GM15510 (cell line): ENCODE measurements at regions not wholly inside any gene's neighbourhood (a gene's known extent, or its start where the extent isn't known, plus 50 kb on each side); places are given as distances from the start of the nearest gene placed in this dataset.

Experiments
- POLR2A ChIP-seq: IDR thresholded peaks from 3 replicates; pipeline ENCODE4 v1.6.1; 2011; ENCODE audit warnings: borderline replicate concordance; ENCODE audit not compliant: insufficient read length; ENCODE audit errors: extremely low read depth

DNA sequence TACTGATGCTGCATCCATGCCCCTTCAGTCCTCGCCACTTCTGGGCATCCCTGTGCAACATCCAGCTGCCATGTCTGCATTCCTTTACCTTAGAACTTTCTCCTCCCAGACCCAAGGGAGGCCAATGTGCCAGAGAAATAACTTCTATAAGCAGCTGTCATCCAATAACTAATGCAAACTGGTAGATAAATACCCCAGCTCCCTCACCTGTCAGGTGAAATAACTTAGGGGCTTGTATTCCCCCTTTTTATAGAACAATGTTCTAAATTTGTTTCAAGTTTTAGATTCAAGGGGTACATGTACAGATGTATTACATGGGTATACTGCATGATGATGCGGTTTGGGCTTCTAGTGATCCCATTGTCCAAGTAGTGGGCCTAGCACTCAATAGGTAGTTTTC is 880.1 kb downstream of the UQCRFS1 start:
- TF ChIP-seq POLR2A, result no peak

DNA sequence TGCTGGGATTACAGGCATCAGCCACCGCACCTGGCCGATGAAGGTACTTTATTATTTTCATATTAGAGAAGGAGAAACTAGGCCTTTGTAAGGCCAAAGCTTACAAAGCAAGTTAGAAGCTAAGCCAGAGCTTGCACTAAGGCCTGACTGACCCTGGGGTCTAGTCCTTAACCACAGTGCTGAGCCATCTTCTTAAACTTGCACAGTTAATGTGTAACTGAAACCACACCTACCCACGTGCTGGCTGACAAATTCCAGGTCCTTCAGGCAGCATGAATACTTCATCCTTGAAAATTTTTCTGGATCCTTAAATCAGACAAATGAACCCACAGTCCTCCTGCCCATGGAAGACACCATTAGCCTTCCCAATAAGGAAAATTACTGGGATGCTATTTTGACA is 880.6 kb downstream of the UQCRFS1 start:
- TF ChIP-seq POLR2A, result no peak

DNA sequence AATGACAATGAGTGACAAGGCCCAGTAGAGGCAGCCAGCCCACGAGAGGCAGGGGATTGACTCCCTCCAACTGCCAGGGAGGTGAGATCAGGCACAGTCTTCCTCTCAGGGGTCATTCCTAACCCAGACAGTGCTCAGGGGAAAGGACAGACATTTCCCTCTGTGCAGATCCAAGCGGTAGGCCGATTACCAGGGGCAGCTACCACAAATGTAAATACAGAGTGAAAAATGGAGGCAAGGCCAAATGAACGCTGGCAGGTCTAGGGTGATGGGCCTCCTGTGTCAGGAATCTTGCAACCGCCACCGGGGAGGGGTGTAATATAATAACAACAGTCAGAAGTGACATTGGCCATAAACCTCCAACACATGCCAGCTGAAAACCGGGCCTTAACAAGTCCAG is 881.4 kb downstream of the UQCRFS1 start:
- TF ChIP-seq POLR2A, result no peak

DNA sequence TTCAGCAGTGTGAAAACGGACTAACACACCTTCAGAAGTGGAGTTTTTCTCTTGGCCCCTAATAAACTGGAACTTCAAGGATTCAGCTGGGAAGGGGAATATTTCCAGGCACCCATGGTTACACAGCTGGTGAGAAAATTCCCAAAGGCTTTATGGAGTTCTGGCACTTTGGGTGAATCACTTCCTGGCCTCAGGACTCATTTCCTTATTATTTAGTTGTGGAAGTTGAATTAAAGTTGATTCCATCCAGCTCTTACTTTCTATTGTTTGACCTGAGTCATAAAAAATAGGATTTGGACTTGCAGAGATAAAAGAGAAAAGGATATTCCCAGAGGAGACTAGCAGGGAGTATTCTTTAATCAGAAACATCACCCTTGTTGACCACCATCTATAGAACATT is 882.1 kb downstream of the UQCRFS1 start:
- TF ChIP-seq POLR2A, result no peak

DNA sequence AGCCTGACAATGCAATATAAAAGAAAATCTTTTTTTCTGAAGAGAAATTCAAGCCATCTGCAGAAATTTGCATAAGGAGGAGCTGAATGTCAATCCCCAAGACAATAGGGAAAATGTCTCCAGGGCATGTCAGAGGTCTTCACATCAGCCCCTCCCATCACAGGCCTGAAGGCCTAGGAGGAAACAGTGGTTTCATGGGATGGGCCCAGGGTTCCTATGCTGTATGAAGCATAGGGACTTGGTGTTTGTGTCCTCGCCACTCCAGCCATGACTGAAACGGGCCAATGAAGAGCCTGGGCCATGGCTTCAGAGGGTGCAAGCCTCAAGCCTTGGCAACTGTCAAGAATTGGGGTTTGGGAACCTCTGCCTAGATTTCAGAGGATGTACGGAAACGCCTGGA is 883.5 kb downstream of the UQCRFS1 start:
- TF ChIP-seq POLR2A, result no peak

DNA sequence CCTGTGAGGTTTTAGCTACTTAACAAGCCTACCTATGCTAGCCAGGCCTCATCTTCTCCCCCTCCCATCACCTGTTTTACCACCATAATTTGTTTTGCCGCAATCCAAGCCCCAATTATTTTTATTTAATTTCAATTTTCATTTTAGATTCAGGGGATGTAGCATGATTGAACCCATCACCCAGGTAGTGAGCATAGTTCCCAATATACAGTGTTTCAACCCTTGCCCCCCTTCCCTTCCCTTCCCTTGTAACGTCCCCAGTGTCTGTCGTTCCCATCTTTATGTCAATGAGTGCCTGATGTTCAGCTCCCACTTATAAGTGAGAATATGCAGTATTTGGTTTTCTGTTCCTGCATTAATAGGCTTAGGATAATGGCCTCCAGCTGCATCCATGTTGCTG is 885.0 kb downstream of the UQCRFS1 start:
- TF ChIP-seq POLR2A, result no peak

DNA sequence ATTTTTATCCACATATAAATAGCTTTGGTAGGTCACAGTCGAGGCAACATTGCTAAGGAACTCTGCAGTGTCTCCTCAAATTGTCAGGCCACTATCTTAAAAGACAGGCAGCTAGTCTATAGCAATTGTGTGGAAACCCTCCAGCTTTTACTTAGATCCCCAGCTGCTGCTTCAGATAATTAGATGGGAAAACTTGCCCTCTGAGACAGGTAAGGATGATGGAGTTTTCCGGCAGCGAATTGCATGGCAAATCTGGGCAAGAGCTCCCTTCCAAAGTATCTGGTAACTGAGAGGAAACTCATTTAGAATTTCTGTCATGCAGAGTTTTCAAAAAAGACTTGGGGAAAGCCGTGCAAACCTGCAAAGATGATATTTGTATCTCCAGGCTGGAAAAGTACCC is 886.2 kb downstream of the UQCRFS1 start:
- no peak for TF ChIP-seq POLR2A

DNA sequence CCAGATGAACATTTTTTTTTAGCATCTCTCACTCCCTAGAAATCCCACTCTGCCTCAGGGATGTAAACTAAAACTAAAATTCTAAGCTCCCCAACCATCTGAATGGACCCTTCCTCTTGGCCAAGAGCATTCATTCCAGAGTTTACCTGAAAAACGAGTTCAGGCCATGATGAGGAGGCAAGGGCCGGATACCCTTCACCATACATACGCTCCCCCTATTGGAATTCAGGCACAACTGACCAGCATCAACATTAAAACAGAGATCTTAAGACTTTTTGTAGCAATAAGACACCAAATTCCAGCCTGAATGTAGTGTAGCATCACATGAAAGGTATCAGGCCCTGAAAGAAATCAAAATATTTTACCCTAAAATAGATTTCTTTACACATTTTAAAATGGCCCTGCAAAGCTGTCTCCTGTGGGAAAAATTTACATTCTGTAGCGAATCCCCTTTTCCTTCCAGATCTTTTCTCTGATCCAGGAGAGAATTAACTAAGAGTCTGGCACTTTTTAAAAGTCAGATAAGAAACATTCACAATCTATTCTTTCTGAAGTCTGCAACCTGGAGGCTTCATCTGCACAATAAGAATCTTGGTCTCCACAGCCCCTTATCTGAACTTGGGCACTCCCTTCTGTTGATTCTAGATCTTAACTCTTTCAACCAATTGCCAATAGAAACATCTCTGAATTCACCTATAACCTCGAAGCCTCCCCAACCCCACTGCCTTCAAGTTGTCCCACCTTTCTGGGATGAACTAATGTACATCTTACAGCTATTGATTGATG is 888.5 kb downstream of the UQCRFS1 start:
- no peak for TF ChIP-seq POLR2A

DNA sequence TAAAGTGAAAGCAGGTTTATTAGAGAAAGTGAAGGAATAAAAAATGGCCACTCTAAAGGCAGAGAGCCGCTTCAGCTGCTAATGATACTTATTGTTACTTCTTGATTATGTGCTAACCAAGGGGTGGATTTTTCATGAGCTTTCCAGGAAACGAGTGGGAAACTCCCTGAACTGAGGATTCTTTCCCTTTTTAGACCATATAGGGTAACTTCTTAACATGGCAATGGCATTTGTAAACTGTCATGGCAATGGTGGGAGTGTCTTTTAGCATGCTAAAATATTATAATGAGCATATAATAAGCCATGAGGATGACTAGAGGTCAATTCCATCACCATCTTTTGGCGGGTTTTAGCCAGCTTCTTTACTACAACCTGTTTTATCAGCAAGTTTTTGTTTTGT is 890.0 kb downstream of the UQCRFS1 start:
- TF ChIP-seq POLR2A, result no peak

DNA sequence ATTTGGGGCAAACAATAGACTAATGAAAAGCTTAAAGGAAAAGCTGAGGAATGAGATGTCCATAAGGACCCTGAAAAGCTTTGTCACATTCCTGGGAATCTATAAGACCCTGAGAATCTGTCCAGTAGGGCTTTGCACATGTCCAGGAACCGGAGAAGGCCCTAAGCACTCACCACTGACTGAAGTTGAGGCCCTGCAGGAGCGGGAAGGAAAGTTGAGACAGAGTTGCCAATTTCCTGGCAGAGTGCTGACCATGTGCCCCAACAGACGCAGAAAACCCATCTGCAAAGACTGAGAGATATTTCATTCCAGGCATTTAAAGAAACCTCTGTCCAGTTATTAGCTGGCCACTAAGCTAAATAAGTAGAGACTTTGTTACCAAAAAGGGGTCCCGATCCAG is 890.5 kb downstream of the UQCRFS1 start:
- TF ChIP-seq POLR2A, result no peak

DNA sequence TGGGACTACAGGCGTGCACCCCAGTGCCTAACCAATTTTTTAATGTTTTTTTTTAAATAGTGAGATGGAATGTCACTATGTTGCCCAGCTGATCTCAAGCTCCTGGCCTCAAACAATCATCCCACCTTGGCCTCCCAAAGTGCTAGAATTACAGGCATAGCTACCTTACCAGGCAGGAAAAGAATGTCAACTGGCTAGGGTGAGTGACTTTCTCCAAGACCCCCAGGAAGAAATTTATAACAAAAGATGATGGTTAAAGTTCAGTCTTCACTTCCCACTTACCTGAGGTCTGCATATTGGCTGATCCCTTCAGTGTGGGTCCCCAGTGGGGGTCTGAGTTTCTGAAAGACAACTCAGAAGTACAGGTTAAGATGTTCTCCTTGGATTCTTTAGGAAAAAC is 893.0 kb downstream of the UQCRFS1 start:
- no peak for TF ChIP-seq POLR2A

DNA sequence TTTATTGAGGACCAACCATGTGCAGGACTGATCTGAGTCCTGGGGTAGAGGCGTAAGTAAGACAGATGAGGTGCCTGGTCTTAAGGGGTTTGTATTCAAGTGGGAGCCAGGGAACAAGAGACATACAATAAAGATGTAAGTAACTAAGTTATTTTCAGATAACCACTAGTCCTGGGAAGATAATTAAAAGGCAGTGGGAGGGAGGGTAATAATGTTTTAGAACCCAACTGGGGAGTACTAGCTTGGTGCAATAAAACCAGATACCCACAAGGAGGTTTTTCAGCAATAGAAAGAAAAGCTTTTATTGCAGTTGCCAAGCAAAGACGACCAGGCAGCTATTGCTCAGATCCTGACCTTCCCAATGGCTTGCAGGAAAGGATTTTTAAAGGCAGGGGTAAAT is 893.7 kb downstream of the UQCRFS1 start:
- TF ChIP-seq POLR2A, result no peak

DNA sequence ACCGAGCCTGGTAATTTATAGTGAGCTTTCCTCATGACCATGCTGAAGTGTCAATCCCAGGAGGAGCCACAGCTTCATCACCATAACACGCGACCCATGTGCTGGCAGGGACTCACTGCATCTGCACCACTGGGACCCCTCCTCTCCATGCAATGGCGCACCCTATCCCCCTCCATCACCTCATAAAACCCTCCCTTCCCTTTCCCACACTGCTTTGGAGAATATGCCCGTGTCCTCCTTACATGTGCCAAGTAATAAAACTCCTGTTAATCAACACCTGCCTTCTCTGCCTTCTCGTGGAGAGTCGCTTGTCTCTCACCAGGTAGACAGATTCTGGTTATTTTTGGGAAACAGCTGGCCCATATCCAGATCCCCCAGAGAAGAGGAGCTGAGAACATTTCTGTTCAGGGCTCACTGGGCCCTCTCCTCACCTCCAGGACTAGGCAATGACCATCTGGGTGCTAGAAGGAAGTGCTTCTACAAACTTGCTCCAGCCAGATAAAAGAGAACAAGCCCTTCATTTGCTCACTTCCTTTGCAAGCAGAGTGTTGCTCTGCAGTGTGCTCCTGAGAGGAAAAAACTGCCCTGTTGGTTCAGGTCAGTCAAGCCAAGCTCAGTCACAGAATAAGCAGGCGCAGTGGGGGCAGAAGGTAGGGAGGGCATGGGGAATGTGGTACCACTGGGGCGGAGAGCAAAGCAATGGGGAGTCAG is 894.3 kb downstream of the UQCRFS1 start:
- no peak for TF ChIP-seq POLR2A

DNA sequence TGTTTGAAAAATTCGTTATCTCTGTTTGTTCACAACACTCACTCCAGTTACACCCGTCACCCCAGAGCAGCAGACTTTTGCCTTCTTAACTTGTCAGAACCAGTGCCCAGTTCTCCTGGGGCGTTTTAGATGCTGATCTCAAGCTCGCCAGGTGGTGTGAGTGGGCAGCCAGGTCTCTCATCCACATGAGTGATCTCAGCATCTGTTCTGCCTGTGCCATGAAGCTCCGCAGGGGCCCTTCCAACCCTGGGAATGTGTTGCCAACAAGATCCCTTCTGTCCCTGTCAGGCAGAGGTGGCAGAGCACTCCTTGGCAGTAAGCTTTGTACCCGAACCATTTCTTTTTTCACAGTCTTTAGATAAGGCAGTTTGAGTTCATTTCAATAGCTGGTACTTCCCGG is 896.5 kb downstream of the UQCRFS1 start:
- TF ChIP-seq POLR2A, result no peak

DNA sequence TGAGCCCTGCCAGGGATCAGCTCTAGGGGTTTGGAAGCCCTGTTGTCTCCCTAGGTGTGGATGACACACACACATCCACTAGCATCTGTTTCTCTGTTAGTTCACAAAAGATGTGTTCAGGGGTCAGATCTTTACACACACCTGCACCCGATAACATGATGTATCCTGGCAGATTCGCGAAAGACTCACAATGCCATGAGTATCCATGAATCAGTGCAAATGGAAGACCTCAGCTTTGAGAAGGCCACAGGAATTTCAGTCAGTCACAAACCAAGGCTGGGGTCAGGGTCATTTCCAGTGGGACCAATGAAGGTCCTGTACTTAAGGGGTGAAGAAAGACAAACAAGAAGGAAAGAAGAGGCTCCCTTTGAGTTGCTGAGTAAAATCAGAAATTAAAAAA is 898.2 kb downstream of the UQCRFS1 start:
- no peak for TF ChIP-seq POLR2A

DNA sequence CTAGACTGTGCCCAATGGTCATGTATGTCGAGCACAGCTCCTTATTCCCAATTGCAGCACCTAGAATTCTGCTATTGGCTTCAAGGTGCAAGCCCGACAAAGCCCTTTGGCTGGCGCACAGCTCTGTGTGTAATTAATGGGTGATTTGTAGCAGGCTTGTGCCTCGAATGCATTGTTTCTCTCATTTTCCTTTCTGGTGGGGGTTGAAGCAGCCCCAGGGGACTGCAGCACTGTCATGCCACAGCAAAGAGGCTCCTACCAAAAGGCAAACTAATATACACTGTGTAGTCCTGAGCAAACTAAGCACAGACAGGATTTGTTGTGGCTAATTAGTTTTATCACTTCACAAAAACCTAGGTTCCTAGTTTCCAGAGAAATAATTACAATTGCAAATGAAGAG is 898.7 kb downstream of the UQCRFS1 start:
- TF ChIP-seq POLR2A, result no peak
